GM12878 (cell line): ENCODE measurements at regions not wholly inside any gene's neighbourhood (a gene's known extent, or its start where the extent isn't known, plus 50 kb on each side); places are given as distances from the start of the nearest gene placed in this dataset.

Experiments used
- CUX1 ChIP-seq: IDR thresholded peaks from 2 replicates; pipeline ENCODE4 v1.6.1; 2012; ENCODE audit warnings: improper control_type of control experiment, low read depth, low read length; ENCODE audit not compliant: insufficient replicate concordance
- MTA3 ChIP-seq: IDR thresholded peaks from 2 replicates; pipeline ENCODE4 v1.6.1; 2012; ENCODE audit warnings: low read length, inconsistent platforms, borderline replicate concordance
- RAD21 ChIP-seq: IDR thresholded peaks from 2 replicates; pipeline ENCODE4 v1.6.1; 2011; ENCODE audit warnings: mild to moderate bottlenecking, low read depth, low read length, moderate library complexity; ENCODE audit not compliant: insufficient read depth
- TF ChIP-seq, protein P1 (sequence below): fragments of 450-650 bp; IDR thresholded peaks from 2 replicates; pipeline ENCODE4 v1.6.1; 2016; ENCODE audit warnings: mild to moderate bottlenecking, moderate library complexity, borderline replicate concordance

- TF ChIP-seq CUX1 (no peak), MTA3 (no peak), RAD21 (no peak)
- TF ChIP-seq, protein P1, sequence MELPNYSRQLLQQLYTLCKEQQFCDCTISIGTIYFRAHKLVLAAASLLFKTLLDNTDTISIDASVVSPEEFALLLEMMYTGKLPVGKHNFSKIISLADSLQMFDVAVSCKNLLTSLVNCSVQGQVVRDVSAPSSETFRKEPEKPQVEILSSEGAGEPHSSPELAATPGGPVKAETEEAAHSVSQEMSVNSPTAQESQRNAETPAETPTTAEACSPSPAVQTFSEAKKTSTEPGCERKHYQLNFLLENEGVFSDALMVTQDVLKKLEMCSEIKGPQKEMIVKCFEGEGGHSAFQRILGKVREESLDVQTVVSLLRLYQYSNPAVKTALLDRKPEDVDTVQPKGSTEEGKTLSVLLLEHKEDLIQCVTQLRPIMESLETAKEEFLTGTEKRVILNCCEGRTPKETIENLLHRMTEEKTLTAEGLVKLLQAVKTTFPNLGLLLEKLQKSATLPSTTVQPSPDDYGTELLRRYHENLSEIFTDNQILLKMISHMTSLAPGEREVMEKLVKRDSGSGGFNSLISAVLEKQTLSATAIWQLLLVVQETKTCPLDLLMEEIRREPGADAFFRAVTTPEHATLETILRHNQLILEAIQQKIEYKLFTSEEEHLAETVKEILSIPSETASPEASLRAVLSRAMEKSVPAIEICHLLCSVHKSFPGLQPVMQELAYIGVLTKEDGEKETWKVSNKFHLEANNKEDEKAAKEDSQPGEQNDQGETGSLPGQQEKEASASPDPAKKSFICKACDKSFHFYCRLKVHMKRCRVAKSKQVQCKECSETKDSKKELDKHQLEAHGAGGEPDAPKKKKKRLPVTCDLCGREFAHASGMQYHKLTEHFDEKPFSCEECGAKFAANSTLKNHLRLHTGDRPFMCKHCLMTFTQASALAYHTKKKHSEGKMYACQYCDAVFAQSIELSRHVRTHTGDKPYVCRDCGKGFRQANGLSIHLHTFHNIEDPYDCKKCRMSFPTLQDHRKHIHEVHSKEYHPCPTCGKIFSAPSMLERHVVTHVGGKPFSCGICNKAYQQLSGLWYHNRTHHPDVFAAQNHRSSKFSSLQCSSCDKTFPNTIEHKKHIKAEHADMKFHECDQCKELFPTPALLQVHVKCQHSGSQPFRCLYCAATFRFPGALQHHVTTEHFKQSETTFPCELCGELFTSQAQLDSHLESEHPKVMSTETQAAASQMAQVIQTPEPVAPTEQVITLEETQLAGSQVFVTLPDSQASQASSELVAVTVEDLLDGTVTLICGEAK: no peak
Measured at GRCh38 chr7:136033413-136034031, 56.4 kb upstream of the MTPN start (continued).
